PC-3 (cell line): ENCODE measurements at regions not wholly inside any gene's neighbourhood (a gene's known extent, or its start where the extent isn't known, plus 50 kb on each side); places are given as distances from the start of the nearest gene placed in this dataset.

Source experiments
- ATAC-seq: fragments of 200-7000 bp; cut with Tn5 transposase; 2 replicates; pipeline ENCODE4 v1.9.1; 2020; ENCODE audit warnings: mild to moderate bottlenecking, moderate library complexity
- BruUV-seq: library from RNA; stranded (reverse); fragments of 400-500 nt; replicated peaks from 2 replicates; lab custom pipeline; 2021; lab: Mats Ljungman, UMichigan
- CTCF ChIA-PET: fragments of 300-600 bp; sonication (Branson Sonifier 250); formaldehyde crosslinking; loops from one replicate; lab custom pipeline; 2022; ENCODE audit warnings: antibody characterized with exemption; lab: Charles Lee
- POLR2A ChIA-PET: fragments of 300-600 bp; sonication (Branson Sonifier 250); formaldehyde crosslinking; loops from one replicate; lab custom pipeline; 2022; ENCODE audit warnings: antibody characterized with exemption; ENCODE audit not compliant: unreplicated experiment; lab: Charles Lee
- DNase-seq: peaks from one replicate; pipeline ENCODE4 v3.0.0-alpha.2; 2015
- H2AFZ ChIP-seq: fragments of 300-600 bp; sonication (generic); 2 replicates; pipeline ENCODE4 v1.6.0; 2016; ENCODE audit warnings: antibody characterized with exemption, low read length
- H3F3A ChIP-seq: fragments of 300-600 bp; sonication (generic); one replicate; pipeline ENCODE4 v1.6.0; 2017; ENCODE audit warnings: antibody characterized with exemption, low read length, control low read depth, mild to moderate bottlenecking; ENCODE audit not compliant: unreplicated experiment
- H3K27ac ChIP-seq: fragments of 300-600 bp; sonication (generic); 2 replicates; pipeline ENCODE4 v1.5.1; 2016; ENCODE audit warnings: mild to moderate bottlenecking, low read length
- H3K27me3 ChIP-seq: fragments of 300-600 bp; sonication (generic); 2 replicates; pipeline ENCODE4 v1.6.1; 2016; ENCODE audit warnings: low read length, mixed read lengths
- H3K36me3 ChIP-seq: fragments of 300-600 bp; sonication (generic); 2 replicates; pipeline ENCODE4 v1.6.1; 2016; ENCODE audit warnings: low read depth, mixed run types, low read length, mixed read lengths
- H3K4me1 ChIP-seq: fragments of 300-600 bp; sonication (generic); 2 replicates; pipeline ENCODE4 v1.5.1; 2016; ENCODE audit warnings: low read length; ENCODE audit not compliant: insufficient read depth
- H3K4me2 ChIP-seq: fragments of 300-600 bp; sonication (generic); 2 replicates; pipeline ENCODE4 v1.6.0; 2016; ENCODE audit warnings: low read length
- H3K4me3 ChIP-seq: fragments of 300-600 bp; sonication (generic); 2 replicates; pipeline ENCODE4 v1.5.1; 2016; ENCODE audit warnings: mild to moderate bottlenecking, low read length, mixed read lengths
- H3K79me2 ChIP-seq: fragments of 300-600 bp; sonication (generic); 2 replicates; pipeline ENCODE4 v1.6.1; 2017; ENCODE audit warnings: low read length, mixed read lengths
- H3K9ac ChIP-seq: fragments of 300-600 bp; sonication (generic); 2 replicates; pipeline ENCODE4 v1.6.0; 2016; ENCODE audit warnings: mild to moderate bottlenecking, low read length
- H3K9me2 ChIP-seq: fragments of 300-600 bp; sonication (generic); replicated peaks from 2 replicates; pipeline ENCODE4 v1.6.1; 2016; ENCODE audit warnings: mixed run types, low read length, mixed read lengths
- H3K9me3 ChIP-seq: fragments of 300-600 bp; sonication (generic); 2 replicates; pipeline ENCODE4 v1.6.1; 2016; ENCODE audit warnings: low read length, mixed read lengths
- H4K20me1 ChIP-seq: fragments of 300-600 bp; sonication (generic); 2 replicates; pipeline ENCODE4 v1.6.1; 2016; ENCODE audit warnings: low read length, mixed read lengths
- CTCF ChIP-seq: fragments of 300-600 bp; sonication (generic); conservative IDR thresholded peaks from 2 replicates; pipeline ENCODE4 v1.5.1; 2017; ENCODE audit warnings: antibody characterized with exemption, low read depth, mild to moderate bottlenecking, low read length
- EZH2 ChIP-seq: fragments of 300-600 bp; sonication (generic); IDR thresholded peaks from one replicate; pipeline ENCODE4 v1.6.1; 2017; ENCODE audit warnings: antibody characterized with exemption, mild to moderate bottlenecking, low read length; ENCODE audit not compliant: unreplicated experiment
- EZH2phosphoT487 ChIP-seq: fragments of 300-600 bp; sonication (generic); IDR thresholded peaks from 2 replicates; pipeline ENCODE4 v1.6.1; 2018; ENCODE audit warnings: mild to moderate bottlenecking, antibody characterized with exemption, low read length, borderline replicate concordance
- intact Hi-C: fragments of 100-400 bp; cut with micrococcal nuclease; formaldehyde crosslinking; loops from 2 replicates; pipeline ENCODE4 v1.9.0; 2023

- Histone ChIP-seq H3K4me1 (no peaks in the 10 kb centered on the region), H3K27ac (no peak overlapping the region), H3K9me3 (no peaks in the 10 kb centered on the region), H4K20me1 (no peaks in the 10 kb centered on the region), H3K9ac (no peak overlapping the region), H2AFZ (no peak overlapping the region), H3K27me3 (peaks cover 45% of the 10 kb centered on the region), H3K36me3 (no peaks in the 10 kb centered on the region), H3K4me3 (no peak overlapping the region), H3F3A (no peaks in the 10 kb centered on the region), H3K9me2 (no peaks in the 10 kb centered on the region), H3K79me2 (no peaks in the 10 kb centered on the region), H3K4me2 (no peak overlapping the region)
- POLR2A ChIA-PET: interaction anchor here (0.6 kb wide), 1 partner anchor 123 kb away, joined by 5 read pairs; no protein-coding TSS in a partner anchor
- intact Hi-C loops: no loop called here
- no TSS peak for BruUV-seq
- CTCF ChIA-PET: no interaction called here
- DNase-seq (no peak), ATAC-seq (no peak)
- TF ChIP-seq EZH2phosphoT487: no peak
- TF ChIP-seq EZH2: no peak
- no peak for TF ChIP-seq CTCF
Observed at GRCh38 chr1:101332633-101333032, 95.8 kb downstream of the S1PR1 start.

GRCh38 chr1:101333186-101333585, 96.4 kb downstream of the S1PR1 start:
- no peaks in the 10 kb centered on the region for H4K20me1 ChIP-seq
- H3K36me3 ChIP-seq: no peaks in the 10 kb centered on the region
- TF ChIP-seq EZH2 (no peak), EZH2phosphoT487 (no peak), CTCF (no peak)
- H3K27me3 ChIP-seq: peaks cover 44% of the 10 kb centered on the region
- POLR2A ChIA-PET: interaction anchor here (0.6 kb wide), 1 partner anchor 123 kb away, joined by 5 read pairs; no protein-coding TSS in a partner anchor
- H3K4me1 ChIP-seq: no peaks in the 10 kb centered on the region
- DNase-seq (no peak), ATAC-seq (no peak)
- no peak overlapping the region for H3K9ac ChIP-seq
- no peak overlapping the region for H3K27ac ChIP-seq
- no peak overlapping the region for H3K4me3 ChIP-seq
- BruUV-seq: no TSS peak
- intact Hi-C loops: no loop called here
- CTCF ChIA-PET: no interaction called here
- H2AFZ ChIP-seq: no peak overlapping the region
- H3K9me3 ChIP-seq: no peaks in the 10 kb centered on the region
- H3K4me2 ChIP-seq: no peak overlapping the region
- H3K9me2 ChIP-seq: no peaks in the 10 kb centered on the region
- no peaks in the 10 kb centered on the region for H3F3A ChIP-seq
- no peaks in the 10 kb centered on the region for H3K79me2 ChIP-seq

- no peaks in the 10 kb centered on the region for H4K20me1 ChIP-seq
- no peaks in the 10 kb centered on the region for H3K36me3 ChIP-seq
- H3K9me2 ChIP-seq: no peaks in the 10 kb centered on the region
- H3K27me3 ChIP-seq: peaks cover 48% of the 10 kb centered on the region
- no peak overlapping the region for H2AFZ ChIP-seq
- ChIA-PET CTCF (no interaction called here), POLR2A (no interaction called here)
- ATAC-seq (no peak), DNase-seq (no peak)
- peaks cover 3% of the 10 kb centered on the region; the same call in 1 of the 2 replicates for H3K4me1 ChIP-seq
- no peaks in the 10 kb centered on the region for H3K79me2 ChIP-seq
- H3F3A ChIP-seq: no peaks in the 10 kb centered on the region
- TF ChIP-seq CTCF: no peak
- no peak for TF ChIP-seq EZH2phosphoT487
- no peak for TF ChIP-seq EZH2
- H3K27ac ChIP-seq: no peak overlapping the region
- intact Hi-C loops: no loop called here
- no peak overlapping the region for H3K4me2 ChIP-seq
- no peaks in the 10 kb centered on the region for H3K9me3 ChIP-seq
- no peak overlapping the region for H3K4me3 ChIP-seq
- no TSS peak for BruUV-seq
- no peak overlapping the region for H3K9ac ChIP-seq
Observed at GRCh38 chr1:101337968-101338367, 101.1 kb downstream of the S1PR1 start.
